ENCODE measurements at regions not wholly inside any gene's neighbourhood (a gene's known extent, or its start where the extent isn't known, plus 50 kb on each side); places are given as distances from the start of the nearest gene placed in this dataset.
"Not testable (repeated sequence)": the region's sequence is repeated elsewhere in the genome, so short reads cannot be mapped to it uniquely, and the experiment has no call there.

DNA sequence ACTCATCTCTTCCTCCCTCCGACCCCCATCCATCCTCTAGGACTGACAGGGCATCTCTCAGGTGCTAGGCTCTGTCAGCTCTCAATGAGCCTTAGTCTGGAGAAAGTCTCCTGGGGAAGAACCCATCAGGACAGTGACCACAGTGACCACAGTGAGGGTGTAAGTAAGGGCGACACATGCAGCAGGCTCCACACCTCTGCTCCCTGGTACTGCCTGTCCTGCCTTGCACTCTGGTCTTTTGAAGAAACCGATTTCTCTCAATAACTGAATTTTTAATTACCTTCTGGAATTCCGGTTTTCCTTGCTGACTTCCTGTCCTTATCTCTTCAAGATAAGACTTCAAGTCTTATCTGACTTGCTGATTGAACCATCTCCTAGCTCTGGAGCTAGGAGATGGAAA, 190.2 kb downstream of the ACTR3B start:
- DNase-seq: no peak

DNA sequence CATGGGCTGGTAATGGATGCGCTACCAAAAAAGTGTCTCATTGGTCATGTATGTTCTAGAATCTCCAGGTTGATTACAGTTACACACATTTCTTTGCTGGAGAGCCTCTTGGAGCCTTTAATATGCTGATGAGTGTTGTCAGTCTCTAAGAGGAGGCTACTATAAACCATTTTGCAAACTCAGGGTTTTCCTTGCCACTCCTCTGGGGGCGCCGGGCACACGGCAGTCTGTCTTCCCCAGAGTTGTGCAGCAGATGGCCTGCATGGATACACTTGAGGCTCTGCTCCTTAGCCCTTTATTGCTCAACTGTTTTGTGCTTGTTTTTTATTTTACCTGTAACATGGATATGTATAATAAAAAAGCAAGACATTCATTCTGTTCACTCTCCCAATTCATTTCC, 196.5 kb downstream of the ACTR3B start:
- DNase-seq: no peak

DNA sequence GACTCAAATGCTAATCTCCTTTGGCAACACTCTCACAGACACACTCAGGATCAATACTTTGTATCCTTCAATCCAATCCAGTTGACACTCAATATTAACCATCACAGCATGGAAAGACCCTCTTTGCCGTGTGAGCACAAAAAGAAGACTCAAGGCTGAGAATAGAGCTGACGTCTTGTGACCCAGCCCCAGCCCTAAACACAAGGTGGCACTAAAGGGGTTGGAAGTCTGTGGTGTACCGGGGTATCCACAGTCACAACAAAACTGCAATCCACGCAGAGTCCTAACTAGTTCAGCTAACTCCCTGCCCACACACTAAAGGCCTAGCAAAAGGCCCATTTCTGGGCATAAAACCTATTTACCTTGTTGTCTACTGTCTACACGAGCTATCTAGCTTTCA, 200.1 kb downstream of the ACTR3B start:
- DNase-seq: no peak

DNA sequence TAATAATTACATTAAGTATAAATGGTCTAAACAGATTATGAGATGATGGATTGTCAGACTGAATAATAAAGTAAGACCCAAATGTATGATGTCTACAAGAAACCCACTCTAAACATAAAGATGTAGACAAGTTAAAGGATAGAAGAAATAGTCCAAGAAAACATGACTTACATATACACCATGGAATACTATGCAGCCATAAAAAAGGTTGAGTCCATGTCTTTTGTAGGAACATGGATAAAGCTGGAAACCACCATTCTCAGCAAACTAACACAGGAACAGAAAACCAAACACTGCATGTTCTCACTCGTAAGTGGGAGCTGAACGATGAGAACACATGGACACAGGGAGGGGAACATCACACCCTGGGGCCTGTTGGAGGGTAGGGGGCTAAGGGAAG, 202.2 kb downstream of the ACTR3B start:
- DNase-seq: not testable (repeated sequence)

DNA sequence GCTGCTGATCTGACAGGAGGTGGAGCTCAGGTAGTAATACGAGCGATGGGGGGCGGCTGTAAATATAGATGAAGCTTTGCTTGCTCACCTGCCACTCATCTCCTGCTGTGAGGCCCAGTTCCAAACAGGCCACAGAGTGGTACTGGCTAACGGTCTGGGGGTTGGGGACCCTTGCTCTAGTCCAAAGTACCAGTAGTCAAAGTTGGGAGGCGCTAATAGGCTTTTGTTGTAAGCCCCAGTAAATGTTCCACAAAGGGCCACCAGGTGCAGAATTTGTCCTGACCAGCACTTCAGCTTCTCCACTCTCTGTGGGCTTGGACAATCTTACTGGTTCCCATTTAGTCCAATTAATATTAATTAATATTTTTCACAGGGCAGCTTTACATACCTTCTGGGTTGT, 206.6 kb downstream of the ACTR3B start:
- DNase-seq: no peak

DNA sequence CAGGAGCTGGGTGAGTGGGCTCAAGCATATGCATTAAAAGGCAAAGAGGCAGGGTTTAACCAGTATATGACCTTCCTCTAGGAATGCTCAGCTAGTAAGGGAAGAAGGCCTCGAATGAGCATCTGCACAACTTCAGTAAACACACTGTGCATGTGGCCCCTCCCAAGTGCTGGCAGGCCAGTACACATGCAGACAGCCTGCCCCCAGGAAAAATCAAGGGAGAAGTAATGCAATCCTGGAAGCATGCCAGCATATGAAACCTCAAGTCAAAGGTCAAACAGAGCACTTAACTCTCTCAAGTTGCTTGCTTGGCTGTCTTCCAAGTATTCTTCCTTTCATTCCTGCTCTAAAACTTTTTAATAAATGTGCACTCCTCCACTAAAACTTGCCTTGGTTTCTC, 208.4 kb downstream of the ACTR3B start:
- no peak for DNase-seq

DNA sequence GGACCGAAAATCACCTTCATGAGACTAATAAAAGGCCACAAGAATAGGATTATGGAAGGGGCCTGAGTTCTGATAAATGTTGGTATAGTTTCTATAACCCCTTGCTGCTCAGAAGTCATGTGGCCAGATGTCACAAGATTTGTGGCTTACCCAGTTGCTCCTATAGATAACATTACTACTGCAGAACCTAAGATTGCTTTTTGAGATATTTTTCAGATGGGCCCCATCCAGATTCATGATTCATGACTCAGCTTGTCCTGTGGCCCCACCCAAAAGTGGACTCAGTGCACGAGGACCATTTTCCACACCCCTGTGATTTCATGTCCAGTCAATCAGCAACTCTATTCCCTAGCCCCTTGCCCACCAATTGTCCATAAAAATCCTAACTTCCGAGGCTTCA, 209.0 kb downstream of the ACTR3B start:
- no peak for DNase-seq

DNA sequence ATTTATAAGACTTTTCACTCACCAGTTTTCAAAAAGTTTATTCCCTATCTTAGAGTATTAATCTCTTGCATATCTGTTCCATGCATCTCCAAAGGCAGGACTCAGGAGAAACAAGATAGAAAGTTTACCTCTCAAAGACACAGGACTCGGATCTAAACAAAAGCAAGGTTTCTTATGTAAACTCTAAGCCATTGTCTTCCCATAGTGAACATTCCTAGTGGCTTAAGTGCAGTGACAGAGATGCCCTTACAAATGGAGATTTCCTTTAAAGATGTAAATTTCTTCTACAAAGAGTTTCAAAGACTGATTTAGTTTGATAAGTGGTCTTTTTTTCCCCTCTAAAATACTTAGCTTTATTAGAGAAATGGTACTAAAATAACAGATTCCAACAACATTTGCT, 209.8 kb downstream of the ACTR3B start:
- no peak for DNase-seq

DNA sequence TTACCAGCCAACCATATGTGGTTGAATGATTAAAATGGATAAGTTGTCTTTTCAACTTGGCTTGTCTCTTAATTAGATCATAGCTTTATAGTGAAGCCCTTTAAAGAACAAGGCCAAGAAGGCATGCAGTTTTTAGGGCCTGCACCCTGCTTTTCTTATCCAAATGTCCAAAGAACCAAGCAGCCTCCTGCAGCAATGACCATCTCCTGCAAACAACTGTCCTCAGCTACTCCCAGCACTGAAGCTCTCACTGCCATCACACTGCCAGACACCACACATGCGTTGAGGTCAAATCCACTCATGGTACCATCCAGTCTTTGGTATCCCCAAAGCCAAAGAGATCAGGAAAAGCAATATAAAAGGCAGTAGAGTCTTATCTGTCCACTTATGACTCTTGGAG, 210.3 kb downstream of the ACTR3B start:
- no peak for DNase-seq

DNA sequence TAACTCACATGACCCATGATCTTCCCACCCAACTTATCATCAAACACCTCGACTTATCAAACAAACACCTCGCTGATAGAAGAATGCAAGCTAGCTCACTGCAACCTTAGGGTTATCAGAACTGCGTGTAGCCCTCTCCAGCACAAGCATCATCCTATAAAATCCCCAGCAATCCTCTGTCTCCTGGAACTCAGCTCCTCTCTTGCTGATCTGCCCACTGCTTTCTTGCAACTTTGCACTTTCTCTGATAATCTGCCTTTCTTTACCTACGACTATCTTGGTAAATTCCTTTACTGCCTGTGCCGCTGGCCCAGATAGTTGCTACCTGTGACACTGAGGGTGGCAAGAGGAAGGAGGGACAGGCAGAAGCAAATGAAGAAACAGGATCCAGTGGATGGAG, 210.9 kb downstream of the ACTR3B start:
- no peak for DNase-seq

DNA sequence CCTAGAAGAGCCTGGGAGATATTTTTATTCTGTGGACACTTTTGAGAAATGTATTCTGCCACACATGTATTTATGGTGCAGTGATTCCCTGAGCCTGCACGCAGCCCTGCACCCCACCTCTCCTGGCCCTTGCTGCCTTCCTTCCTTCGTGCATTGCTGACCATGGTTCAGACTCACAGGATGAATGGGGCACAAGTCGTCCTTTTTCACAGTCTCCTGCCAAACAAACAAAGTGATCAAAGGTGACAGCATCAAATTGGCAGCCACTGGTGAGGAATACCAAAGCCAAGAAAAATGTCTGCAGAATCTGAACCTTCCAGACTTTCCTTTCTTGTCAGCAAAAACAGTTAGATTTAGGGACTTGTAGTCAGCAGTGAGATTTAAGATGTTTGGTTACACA, 215.0 kb downstream of the ACTR3B start:
- no peak for DNase-seq

DNA sequence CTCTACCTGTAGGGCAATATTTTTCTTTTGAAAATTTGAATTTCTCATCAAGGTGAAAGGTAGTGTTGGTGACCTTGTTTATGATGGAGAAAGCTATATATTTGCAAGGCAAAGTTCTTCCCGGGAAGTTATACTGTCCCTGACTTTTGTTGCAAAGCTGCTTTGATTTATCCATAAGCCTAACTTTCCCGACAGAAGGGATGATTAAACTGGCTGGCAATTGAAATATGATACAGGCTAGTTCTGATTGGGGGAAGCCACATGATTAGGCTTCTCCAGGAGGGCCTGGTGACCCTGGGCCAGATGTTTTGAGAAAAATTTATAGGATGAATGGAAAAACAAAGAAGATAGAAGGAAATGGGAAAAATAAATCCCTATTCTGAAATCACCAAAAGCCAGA, 215.5 kb downstream of the ACTR3B start:
- DNase-seq: no peak

DNA sequence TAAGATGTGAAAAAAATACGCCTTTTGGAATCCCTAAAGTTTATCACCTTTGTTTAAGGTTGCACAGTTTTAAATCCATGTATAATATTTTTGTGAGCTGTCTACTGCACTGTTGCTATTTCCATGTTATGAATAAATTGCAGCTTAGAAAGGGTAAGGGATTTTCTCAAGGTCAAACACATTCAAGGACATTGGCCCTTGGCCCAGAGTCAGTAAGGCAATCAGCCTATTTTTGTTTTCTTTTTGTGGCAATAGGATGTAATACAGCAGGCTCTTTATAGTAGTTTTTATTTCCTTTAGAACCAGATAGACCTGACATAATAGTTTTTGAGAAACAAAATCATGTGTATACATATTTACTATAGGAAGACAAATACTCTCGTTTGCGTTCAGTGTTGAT, 219.8 kb downstream of the ACTR3B start:
- no peak for DNase-seq

DNA sequence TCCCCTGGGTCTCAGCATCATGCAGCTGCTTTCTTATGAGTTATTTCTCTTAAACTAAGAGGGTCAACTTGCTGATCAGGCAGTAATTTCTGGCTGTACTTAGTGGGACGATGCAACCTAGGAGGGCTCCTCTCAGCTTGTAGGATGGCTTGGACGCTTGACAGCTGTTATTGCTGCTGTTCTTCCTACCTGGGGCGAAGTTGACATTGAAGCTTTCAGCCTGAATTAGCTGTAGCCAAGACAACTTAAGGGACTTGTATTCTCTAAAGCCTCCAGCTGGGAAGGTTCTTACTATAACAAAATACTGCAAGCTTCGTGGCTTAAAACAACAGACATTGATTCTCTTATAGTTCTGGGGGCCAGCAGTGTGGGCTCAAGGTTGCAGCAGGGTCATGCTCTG, 224.9 kb downstream of the ACTR3B start:
- no peak for DNase-seq

DNA sequence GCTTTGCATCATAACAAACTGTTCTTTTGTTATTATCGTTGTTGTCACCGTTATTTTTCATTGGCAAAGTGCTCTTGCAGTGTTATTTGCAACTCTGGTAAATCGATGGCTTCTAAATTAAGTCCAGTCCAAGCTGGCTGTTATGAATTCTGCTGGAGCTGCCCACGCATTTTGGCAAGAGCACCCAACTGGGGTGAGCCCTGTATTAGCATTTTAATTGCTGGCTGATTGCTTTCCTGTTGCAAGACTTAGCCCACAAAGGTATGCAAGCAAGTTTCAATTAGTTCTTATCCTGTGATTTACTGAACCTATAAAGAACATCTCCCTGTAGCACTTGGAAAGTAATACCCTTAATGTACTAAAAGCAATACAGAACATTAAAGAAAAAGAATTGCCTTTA, 226.8 kb downstream of the ACTR3B start:
- DNase-seq: no peak

DNA sequence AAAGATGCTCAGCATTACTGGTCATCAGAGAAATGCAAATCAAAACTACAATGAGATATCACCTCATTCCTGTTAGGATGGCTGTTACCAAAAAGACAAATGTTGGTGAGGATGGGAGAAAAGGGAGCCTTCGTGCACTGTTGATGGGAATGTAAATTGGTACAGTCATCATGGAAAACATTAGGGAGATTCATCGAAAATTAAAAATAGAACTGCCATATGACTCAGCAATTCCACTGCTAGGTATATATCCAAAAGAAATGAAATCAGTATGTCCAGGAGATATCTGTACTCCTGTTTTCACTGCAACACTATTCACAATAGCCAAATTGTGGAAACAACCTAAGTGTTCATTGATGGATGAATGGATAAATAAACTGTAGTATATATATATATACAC, 228.1 kb downstream of the ACTR3B start:
- DNase-seq: no peak

DNA sequence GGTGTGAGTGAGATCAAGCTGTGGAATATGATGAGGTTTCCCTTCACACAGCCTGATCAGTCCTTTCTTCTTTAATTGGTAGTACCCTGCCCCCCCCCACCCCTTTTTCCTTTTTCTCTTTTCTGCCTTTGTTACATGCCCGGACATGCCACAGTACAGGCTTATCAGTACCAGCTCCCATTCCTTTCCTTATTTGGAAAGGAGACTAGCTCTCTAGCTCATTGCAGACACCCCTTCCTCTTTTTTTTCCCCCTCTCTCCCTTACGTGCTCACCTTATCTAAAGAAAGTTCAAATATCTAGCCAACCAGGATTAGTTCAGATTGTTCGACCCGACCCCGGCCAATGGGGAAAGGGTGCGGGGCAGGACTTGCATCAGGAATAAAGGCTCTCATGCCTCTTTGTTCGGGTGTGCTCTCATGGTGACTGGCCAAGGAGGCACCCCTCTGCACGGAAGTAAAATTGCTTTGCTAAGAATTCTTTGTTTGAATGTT, 230.4 kb downstream of the ACTR3B start:
- no peak for DNase-seq

DNA sequence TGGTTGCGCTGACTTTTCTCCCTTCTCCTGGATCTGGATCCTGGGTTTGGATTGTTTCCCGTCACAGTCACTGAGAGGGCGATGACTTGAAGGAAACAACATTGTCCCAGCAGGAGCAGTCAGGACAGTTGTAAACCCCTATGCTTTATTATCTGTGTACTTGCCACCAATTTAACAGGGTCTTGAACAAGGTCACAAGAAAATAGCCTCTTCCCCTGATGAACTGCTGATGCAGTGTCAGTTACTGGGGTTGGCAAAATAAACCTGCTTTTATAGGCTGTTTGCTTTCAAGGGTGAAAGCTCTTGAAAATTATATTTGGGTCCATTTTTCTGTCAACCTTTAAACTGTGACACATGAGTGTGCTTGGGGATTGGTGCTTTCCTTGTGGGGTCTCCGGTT, 238.9 kb downstream of the ACTR3B start:
- no peak for DNase-seq

DNA sequence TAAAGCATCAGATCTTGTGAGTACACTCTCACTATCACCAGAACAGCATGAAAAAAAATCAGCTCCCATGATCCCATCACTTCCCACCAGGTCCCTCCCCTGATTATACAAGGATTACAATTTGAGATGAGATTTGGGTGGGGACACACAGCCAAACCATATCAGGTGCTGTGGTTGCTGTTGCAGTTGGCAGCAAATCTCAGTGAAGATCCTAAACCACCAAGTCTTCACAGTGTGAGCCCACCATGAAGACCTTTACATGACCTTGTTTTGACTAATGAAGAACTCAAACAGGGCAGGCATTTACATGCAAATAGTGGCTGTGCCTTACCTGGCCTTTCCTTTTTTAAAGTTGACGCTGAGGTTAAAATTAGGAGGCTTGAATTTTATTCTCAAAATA, 242.6 kb downstream of the ACTR3B start:
- no peak for DNase-seq

DNA sequence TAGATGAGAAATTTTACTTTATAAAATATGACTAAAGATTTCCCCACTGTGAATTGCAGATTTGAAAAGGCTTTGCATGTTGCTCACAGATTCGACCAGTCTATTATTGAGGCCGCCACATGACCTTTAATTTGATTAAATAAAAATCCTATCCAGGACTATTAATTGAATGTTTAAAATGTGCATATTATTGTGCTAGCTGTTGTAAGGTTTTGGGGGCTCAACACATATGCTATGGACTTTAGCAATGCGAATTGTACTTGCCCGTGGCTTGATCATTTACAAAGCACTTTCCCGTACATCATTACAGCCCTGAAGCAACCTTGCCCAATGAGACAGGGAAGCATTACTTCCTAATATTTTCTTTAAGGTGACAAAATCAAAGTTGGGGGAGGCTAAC, 243.0 kb downstream of the ACTR3B start:
- no peak for DNase-seq

DNA sequence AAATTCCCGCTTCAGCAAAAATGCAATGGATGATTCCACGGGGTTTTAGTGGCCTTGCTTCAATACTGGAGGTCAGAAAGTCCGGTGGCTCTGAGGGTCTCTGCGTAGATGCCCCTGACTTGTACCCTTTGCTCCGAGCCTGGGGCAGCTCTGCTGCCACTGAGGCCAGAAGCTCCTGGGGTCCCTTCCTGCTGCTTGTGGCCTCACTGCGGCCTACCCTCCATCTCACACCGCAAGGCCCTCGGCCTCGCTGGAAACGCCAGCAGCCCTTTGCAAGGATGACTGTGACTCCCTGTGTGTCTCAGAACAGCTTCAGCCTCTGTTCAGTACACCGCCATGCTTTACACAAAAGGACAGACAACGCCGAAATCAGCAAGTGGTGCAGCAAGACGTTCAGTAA, 244.8 kb downstream of the ACTR3B start:
- DNase-seq: no peak

DNA sequence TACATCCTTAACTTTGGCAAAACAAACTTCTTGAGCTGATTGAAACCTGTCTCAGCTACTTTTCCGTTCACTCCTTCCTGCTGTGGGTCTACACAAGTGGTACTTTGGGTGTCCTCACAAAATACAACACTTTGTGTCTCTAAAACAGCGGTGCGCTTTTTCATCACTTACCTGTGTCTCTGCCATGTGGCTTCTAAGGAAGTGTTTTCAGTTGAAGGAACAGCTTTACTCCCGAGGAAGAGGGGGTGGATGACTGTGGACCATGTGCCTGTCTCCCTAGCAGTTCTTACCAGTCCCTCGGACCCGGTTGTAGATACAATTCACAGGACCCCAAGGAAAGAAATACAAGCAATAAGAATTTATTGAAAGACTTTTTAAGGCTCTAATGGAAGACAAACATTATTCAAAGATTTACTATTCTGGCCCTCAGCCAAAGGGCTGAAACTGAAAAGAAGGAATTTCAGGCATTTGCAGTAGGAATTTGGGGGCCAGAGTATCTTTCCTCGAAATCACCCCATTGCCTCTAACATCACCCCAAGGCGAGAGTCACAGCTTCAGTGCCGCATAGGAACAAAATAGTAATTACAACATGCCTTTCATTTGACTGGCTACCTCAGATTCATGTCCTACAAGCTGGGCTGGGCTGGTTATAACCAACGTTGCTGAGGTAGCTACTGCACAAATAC, 246.3 kb downstream of the ACTR3B start:
- DNase-seq: no peak

DNA sequence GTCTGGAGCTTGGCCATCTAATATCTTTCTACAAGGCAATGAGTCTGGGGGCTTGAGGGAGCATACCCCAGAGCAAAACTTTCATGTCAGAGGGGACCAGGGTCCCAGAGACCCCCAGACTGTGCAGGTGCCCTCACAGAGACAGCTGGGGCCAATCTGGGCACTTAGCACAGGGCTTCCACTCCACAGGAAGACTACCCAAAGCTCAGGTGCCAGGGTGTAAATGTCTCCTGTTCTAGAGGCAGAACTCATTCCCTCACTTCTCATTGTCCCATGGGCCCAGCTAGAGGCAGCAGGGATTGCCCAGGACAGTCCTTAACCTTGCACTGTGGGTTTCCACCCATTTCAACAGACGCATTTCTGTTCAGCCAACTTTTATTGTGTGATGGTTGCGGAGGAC, 246.9 kb downstream of the ACTR3B start:
- DNase-seq: no peak

DNA sequence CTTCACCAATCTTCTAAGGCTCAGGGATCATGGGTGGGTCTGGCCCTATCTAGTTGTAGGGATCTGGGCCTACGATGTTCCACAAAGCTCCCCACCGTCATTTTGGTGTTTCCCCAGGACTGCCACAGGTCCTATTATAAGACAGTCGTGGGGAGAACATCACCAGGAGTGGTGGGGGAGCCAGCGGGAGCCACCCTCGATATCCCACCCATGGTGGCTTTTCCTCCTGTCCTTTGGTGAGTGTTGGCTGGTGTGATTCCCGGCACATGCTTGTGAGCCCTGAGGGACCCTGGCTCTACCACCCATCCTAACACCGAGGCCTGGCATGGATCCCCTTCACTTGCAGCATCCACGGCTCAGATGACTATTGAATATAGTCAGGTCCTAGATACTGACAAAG, 247.4 kb downstream of the ACTR3B start:
- DNase-seq: no peak

DNA sequence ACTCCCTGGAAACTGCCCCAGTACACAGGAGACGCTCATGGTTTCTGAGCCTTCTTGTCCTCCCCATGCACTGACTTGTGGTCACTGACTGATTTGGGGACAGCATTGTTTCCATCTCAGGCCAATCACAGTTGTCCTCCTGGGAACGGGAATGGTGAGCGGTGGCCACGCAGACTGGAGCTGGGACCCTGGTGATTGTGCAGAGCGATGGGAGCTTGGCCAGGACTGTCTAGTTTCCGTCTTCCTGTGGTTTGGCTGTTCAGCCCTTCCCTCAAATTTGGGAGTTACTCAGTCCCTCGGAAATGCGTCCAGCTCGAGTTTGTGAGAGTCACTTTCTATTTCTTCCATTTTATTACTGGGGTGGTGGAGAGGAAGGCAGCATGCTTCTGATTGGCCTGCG, 250.9 kb downstream of the ACTR3B start:
- DNase-seq: no peak

DNA sequence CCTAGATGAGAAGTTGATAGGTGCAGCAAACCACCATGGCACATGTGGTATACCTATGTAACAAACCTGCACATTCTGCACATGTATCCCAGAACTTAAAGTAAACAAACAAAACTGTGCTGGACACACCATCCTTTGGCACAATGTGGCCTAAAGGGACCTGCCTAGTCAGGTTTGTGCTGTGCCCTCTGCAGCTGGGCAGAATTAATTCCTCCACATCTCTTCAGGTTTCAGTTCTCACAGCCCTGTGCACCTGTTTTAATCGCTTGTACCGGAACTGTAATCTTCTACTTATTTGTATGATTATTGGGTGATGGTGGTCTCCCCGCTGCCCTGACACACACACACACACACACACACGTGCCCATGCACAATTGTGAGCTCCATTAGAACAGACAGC, 252.7 kb downstream of the ACTR3B start:
- no peak for DNase-seq
